ENCODE measurements at regions not wholly inside any gene's neighbourhood (a gene's known extent, or its start where the extent isn't known, plus 50 kb on each side); places are given as distances from the start of the nearest gene placed in this dataset.

GRCh38 chr5:145178641-145179523, 656.3 kb downstream of the PRELID2 start:
- no peak overlapping the region for H3K4me3 ChIP-seq (ENCODE audit: control insufficient read depth, low read depth, low read length)
- no peak for DNase-seq (ENCODE audit: low read depth)
- TF ChIP-seq, protein P1, sequence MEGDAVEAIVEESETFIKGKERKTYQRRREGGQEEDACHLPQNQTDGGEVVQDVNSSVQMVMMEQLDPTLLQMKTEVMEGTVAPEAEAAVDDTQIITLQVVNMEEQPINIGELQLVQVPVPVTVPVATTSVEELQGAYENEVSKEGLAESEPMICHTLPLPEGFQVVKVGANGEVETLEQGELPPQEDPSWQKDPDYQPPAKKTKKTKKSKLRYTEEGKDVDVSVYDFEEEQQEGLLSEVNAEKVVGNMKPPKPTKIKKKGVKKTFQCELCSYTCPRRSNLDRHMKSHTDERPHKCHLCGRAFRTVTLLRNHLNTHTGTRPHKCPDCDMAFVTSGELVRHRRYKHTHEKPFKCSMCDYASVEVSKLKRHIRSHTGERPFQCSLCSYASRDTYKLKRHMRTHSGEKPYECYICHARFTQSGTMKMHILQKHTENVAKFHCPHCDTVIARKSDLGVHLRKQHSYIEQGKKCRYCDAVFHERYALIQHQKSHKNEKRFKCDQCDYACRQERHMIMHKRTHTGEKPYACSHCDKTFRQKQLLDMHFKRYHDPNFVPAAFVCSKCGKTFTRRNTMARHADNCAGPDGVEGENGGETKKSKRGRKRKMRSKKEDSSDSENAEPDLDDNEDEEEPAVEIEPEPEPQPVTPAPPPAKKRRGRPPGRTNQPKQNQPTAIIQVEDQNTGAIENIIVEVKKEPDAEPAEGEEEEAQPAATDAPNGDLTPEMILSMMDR (IDR thresholded peaks at IDR 0.05; ENCODE audit: control insufficient read depth, insufficient read depth, low read depth, low read length, missing control alignments) = no peak

DNA sequence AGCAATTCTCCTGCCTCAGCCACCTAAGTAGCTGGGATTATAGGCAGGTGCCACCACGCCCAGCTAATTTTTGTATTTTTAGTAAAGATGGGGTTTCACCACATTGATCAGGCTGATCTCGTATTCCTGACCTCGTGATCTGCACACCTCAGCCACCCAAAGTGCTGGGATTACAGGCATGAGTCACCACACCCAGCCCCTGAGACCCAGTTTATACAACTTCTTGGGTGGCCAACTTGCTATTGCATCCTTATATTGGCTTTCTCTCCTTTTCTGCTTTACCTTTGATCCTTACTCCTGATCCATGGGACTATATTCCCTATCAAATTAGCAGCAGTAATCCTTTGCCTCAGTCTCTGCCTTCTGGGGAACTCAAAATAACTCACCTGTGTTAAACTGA, 659.1 kb downstream of the PRELID2 start:
- no peak for DNase-seq (ENCODE audit: low read depth)
- no peak overlapping the region for H3K4me3 ChIP-seq (ENCODE audit: control insufficient read depth, low read depth, low read length)
- TF ChIP-seq, protein P1 (IDR thresholded peaks at IDR 0.05; ENCODE audit: control insufficient read depth, insufficient read depth, low read depth, low read length, missing control alignments) = no peak

DNA sequence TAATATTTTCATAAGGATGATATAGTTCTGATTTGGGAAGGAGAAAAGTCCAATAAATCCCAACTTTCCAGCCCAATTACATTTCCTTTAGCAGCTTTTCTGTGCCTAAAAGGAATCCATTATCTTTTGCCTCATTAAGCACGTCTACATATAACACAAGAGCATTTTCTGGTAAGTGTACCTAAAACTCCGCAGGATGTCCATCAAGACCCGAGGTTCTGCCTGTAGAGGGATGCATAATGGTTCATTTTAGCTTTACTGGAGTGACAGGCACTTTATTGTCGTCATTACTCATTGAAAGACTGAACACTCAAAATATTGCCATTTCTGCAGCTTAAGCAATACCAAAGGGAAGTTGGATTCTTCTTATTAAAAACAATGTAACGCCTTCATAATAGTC, 669.0 kb downstream of the PRELID2 start:
- TF ChIP-seq, protein P1 (IDR thresholded peaks at IDR 0.05; ENCODE audit: control insufficient read depth, insufficient read depth, low read depth, low read length, missing control alignments) = no peak
- H3K4me3 ChIP-seq (ENCODE audit: control insufficient read depth, low read depth, low read length) = no peak overlapping the region
- DNase-seq (ENCODE audit: low read depth) = no peak

GRCh38 chr5:145163876-145164275, 671.3 kb downstream of the PRELID2 start:
- TF ChIP-seq, protein P1 (IDR thresholded peaks at IDR 0.05; ENCODE audit: control insufficient read depth, insufficient read depth, low read depth, low read length, missing control alignments) = no peak
- DNase-seq (ENCODE audit: low read depth) = no peak

DNA sequence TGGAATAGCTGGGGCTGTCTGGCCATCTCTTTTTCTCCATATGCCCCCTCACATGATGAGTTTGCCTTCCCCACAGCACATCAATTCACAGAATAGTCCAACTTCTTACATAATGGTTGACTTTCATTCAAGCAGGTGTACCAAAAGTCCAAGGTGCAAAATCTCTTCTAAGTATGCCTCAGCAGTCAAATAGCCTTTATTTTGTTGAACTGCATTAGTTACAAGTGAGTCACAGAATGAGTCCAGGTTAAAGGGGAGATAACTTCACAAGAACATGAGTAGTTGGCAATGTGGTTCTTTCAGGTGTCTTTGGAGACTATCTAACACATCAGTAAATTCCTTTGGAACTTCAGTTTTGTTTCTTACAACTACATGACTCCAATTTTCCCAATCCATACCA, 672.5 kb downstream of the PRELID2 start:
- DNase-seq (ENCODE audit: low read depth) = no peak
- no peak overlapping the region for H3K4me3 ChIP-seq (ENCODE audit: control insufficient read depth, low read depth, low read length)
- TF ChIP-seq, protein P1 (IDR thresholded peaks at IDR 0.05; ENCODE audit: control insufficient read depth, insufficient read depth, low read depth, low read length, missing control alignments) = no peak

More at GRCh38 chr5:145163876-145164275, 671.3 kb downstream of the PRELID2 start:
- no peak overlapping the region for H3K4me3 ChIP-seq (ENCODE audit: control insufficient read depth, low read depth, low read length)

DNA sequence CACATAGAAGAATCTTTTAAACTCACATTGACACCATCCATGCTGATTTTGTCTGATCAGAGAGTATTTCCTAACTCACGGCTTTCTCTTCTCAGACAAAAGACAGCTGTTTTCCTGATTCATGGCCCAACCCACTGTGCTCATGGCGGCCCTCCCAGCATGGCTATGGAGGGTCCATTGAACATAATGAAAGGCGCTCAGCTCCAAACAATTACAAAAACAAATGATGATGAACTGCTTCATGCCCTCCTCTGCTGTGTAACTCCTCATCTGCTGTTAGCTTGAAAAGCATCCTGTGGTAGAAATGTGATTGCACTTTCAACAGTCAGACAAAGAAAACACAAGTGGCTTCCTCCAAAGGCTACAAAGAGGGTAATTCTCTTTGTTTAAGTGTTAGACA, 673.8 kb downstream of the PRELID2 start:
- no peak overlapping the region for H3K4me3 ChIP-seq (ENCODE audit: control insufficient read depth, low read depth, low read length)
- no peak for DNase-seq (ENCODE audit: low read depth)
- TF ChIP-seq, protein P1 (IDR thresholded peaks at IDR 0.05; ENCODE audit: control insufficient read depth, insufficient read depth, low read depth, low read length, missing control alignments) = no peak

All from AG09309 (cell line).